Kidney glomerular epithelial cell (primary cell): ENCODE measurements at regions not wholly inside any gene's neighbourhood (a gene's known extent, or its start where the extent isn't known, plus 50 kb on each side); places are given as distances from the start of the nearest gene placed in this dataset.

Experiments
- DNase-seq: peaks from one replicate; lab custom pipeline; 2025; lab: John Stamatoyannopoulos, UW

- DNase-seq = no peak
Measured at GRCh38 chr5:67693956-67694809, 497.6 kb upstream of the CD180 start.

- DNase-seq = no peak
Measured at GRCh38 chr5:67686746-67687145, 490.1 kb upstream of the CD180 start.

- DNase-seq = no peak
Measured at GRCh38 chr5:67681703-67682102, 485.1 kb upstream of the CD180 start.

- no peak for DNase-seq
Measured at GRCh38 chr5:67680099-67680498, 483.5 kb upstream of the CD180 start.

- no peak for DNase-seq
Measured at GRCh38 chr5:67679184-67679841, 482.7 kb upstream of the CD180 start.

GRCh38 chr5:67678594-67678993 is 482.0 kb upstream of the CD180 start:
- DNase-seq = no peak

GRCh38 chr5:67677422-67677970 is 480.9 kb upstream of the CD180 start:
- no peak for DNase-seq

GRCh38 chr5:67676863-67677262 is 480.3 kb upstream of the CD180 start:
- DNase-seq = no peak

- DNase-seq = no peak
Measured at GRCh38 chr5:67674159-67674655, 477.6 kb upstream of the CD180 start.

GRCh38 chr5:67673618-67674017 is 477.0 kb upstream of the CD180 start:
- no peak for DNase-seq

GRCh38 chr5:67673180-67673579 is 476.6 kb upstream of the CD180 start:
- no peak for DNase-seq

GRCh38 chr5:67672636-67673035 is 476.0 kb upstream of the CD180 start:
- no peak for DNase-seq

GRCh38 chr5:67669916-67670315 is 473.3 kb upstream of the CD180 start:
- DNase-seq = no peak

GRCh38 chr5:67660149-67660548 is 463.6 kb upstream of the CD180 start:
- DNase-seq = no peak

GRCh38 chr5:67659288-67659687 is 462.7 kb upstream of the CD180 start:
- no peak for DNase-seq

GRCh38 chr5:67657055-67657454 is 460.5 kb upstream of the CD180 start:
- DNase-seq = no peak

- no peak for DNase-seq
Measured at GRCh38 chr5:67652201-67652600, 455.6 kb upstream of the CD180 start.

- no peak for DNase-seq
Measured at GRCh38 chr5:67651180-67651579, 454.6 kb upstream of the CD180 start.

- DNase-seq = peak; percentile 78
Measured at GRCh38 chr5:67648201-67648671, 451.6 kb upstream of the CD180 start.

- DNase-seq = no peak
Measured at GRCh38 chr5:67647772-67648171, 451.2 kb upstream of the CD180 start.

GRCh38 chr5:67644221-67644920 is 447.8 kb upstream of the CD180 start:
- DNase-seq = no peak

- no peak for DNase-seq
Measured at GRCh38 chr5:67643536-67643935, 446.9 kb upstream of the CD180 start.
